ENCODE measurements at regions not wholly inside any gene's neighbourhood (a gene's known extent, or its start where the extent isn't known, plus 50 kb on each side); places are given as distances from the start of the nearest gene placed in this dataset.

DNA sequence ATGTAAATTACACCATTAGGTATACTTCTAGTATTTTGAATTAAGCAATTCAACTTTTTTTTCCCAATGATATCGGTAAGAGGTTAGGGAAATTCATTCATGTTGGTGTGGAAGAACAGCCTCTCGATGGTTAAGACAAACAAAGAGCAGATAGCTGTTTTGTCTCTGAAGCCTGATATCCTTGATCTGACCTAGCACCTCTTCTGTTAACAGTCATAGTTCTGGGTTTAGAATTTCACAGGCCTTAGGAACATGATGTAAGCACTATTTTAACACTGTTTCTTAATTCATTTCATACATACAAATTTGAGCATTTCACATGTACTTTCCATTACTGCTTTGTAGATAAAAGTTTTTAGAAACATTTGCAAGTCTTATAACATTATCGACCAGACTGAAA, 367.5 kb upstream of the ZNF385D start:
- H3K27ac ChIP-seq: no peak overlapping the region
- no peaks in the 10 kb centered on the region for H3K9me3 ChIP-seq
- H3K27me3 ChIP-seq: no peaks in the 10 kb centered on the region
- H3K36me3 ChIP-seq: no peaks in the 10 kb centered on the region
- H3K4me3 ChIP-seq: no peak overlapping the region
- H3K4me1 ChIP-seq: no peaks in the 10 kb centered on the region
- no peak for TF ChIP-seq POLR2A (IDR thresholded peaks at IDR 0.05)
- TF ChIP-seq EP300 (IDR thresholded peaks at IDR 0.05): no peak
- TF ChIP-seq, protein P1, sequence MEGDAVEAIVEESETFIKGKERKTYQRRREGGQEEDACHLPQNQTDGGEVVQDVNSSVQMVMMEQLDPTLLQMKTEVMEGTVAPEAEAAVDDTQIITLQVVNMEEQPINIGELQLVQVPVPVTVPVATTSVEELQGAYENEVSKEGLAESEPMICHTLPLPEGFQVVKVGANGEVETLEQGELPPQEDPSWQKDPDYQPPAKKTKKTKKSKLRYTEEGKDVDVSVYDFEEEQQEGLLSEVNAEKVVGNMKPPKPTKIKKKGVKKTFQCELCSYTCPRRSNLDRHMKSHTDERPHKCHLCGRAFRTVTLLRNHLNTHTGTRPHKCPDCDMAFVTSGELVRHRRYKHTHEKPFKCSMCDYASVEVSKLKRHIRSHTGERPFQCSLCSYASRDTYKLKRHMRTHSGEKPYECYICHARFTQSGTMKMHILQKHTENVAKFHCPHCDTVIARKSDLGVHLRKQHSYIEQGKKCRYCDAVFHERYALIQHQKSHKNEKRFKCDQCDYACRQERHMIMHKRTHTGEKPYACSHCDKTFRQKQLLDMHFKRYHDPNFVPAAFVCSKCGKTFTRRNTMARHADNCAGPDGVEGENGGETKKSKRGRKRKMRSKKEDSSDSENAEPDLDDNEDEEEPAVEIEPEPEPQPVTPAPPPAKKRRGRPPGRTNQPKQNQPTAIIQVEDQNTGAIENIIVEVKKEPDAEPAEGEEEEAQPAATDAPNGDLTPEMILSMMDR (IDR thresholded peaks at IDR 0.05): no peak
- WGBS, 2 donors: 63 to 80% methylated on average over 3 of the region's 3 CpGs
- DNase-seq (ENCODE audit: low spot score in 2 of 2): no peak

DNA sequence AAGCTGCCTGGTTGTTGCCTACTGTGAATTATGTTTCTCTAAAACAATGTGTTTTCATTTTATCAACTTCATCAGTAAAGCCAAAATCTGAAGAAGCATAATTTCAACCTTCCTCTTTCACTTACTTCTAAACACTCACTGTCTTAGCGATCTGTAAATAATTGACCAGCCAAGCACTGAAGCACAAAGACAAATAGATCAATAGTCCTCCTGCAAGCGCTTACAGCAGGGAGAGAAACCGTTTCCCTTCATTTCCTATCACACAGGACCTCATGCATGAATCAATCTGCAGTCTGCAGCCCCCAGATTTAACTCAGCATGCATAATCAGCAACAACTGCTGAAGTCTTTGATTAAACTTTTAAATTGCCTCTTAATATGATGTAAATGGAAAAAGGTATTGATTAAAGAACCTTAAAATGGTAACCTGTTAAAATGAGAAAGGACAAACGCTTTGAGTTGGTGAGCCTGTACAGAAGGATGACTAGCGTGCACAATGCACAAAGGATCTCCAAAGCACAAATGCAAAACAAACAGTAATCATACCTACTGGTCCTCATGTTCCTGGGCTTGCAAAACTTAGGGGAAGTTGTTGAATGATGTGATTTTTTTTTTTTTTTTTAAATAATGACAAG, 370.2 kb upstream of the ZNF385D start:
- Histone ChIP-seq H3K27me3 (no peaks in the 10 kb centered on the region), H3K36me3 (no peaks in the 10 kb centered on the region), H3K27ac (no peak overlapping the region), H3K4me1 (no peaks in the 10 kb centered on the region), H3K9me3 (no peaks in the 10 kb centered on the region), H3K4me3 (no peak overlapping the region)
- WGBS, 2 donors: 61 to 64% methylated on average over 5 of the region's 5 CpGs
- DNase-seq (ENCODE audit: low spot score in 2 of 2): no peak
- TF ChIP-seq EP300 (IDR thresholded peaks at IDR 0.05) (no peak), POLR2A (IDR thresholded peaks at IDR 0.05) (no peak)
- TF ChIP-seq, protein P1 (IDR thresholded peaks at IDR 0.05): no peak

- WGBS, 2 donors: 73 to 77% methylated on average over 3 of the region's 3 CpGs
- Histone ChIP-seq H3K4me3 (no peak overlapping the region), H3K27me3 (no peaks in the 10 kb centered on the region), H3K4me1 (no peaks in the 10 kb centered on the region), H3K9me3 (no peaks in the 10 kb centered on the region), H3K36me3 (no peaks in the 10 kb centered on the region), H3K27ac (no peak overlapping the region)
- TF ChIP-seq POLR2A (IDR thresholded peaks at IDR 0.05) (no peak), EP300 (IDR thresholded peaks at IDR 0.05) (no peak)
- TF ChIP-seq, protein P1 (IDR thresholded peaks at IDR 0.05): no peak
- no peak for DNase-seq (ENCODE audit: low spot score in 2 of 2)
Observed at GRCh38 chr3:22122567-22122966, 371.6 kb upstream of the ZNF385D start.

DNA sequence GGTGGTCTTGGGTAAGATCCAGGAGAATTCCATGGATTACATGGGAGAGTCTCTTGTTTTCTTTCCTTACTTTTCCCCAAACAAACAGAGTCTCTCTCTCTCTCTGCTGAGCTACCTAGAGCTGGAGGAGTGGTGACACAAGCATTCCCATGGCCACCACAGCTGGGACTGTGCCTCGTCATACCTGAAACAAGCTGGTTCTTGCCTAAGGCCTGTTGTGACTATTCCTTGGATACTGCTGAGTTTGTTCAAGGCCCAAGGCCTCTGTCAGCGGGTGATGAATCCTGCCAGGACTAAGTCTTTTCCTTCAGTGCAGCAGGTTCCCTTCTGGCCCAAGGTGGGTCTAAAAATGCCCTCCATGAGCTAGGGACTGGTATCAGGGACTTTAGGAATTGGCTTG, 378.1 kb upstream of the ZNF385D start:
- WGBS, 2 donors: 77 to 90% methylated on average over 2 of the region's 2 CpGs
- Histone ChIP-seq H3K4me3 (no peak overlapping the region), H3K36me3 (no peaks in the 10 kb centered on the region), H3K4me1 (no peaks in the 10 kb centered on the region), H3K9me3 (no peaks in the 10 kb centered on the region), H3K27ac (no peak overlapping the region), H3K27me3 (no peaks in the 10 kb centered on the region)
- TF ChIP-seq, protein P1 (IDR thresholded peaks at IDR 0.05): no peak
- TF ChIP-seq EP300 (IDR thresholded peaks at IDR 0.05): no peak
- no peak for TF ChIP-seq POLR2A (IDR thresholded peaks at IDR 0.05)
- no peak for DNase-seq (ENCODE audit: low spot score in 2 of 2)

DNA sequence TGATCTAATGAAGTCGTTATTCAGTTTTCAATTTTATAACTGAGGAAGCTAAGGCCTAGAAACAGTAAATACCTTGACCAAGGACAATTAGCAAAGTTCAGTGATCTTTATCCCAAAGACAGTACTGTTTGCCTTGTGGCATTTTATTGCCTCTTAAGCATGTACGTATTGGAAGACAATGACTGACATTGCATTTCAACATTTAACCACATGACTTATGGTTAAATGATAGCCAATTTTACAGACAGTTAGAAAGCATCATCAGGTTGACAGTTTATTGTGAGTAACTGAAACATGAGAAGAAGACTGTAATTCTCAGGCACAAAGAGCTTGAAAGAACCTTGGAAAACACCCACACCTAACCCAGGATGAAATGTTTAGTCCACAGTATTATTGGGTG, 390.8 kb upstream of the ZNF385D start:
- no peak for DNase-seq (ENCODE audit: low spot score in 2 of 2)
- Histone ChIP-seq H3K4me1 (no peaks in the 10 kb centered on the region), H3K36me3 (no peaks in the 10 kb centered on the region)

More for the DNA sequence above, 390.8 kb upstream of the ZNF385D start:
- Histone ChIP-seq H3K27me3 (no peaks in the 10 kb centered on the region), H3K4me3 (no peak overlapping the region), H3K9me3 (no peaks in the 10 kb centered on the region), H3K27ac (no peak overlapping the region)
- TF ChIP-seq, protein P1 (IDR thresholded peaks at IDR 0.05): no peak
- no peak for TF ChIP-seq POLR2A (IDR thresholded peaks at IDR 0.05)
- TF ChIP-seq EP300 (IDR thresholded peaks at IDR 0.05): no peak
- 75 to 79% methylated on average over 2 of the region's 2 CpGs for WGBS, 2 donors
